Breast epithelium (tissue), 3 donors: ENCODE measurements at regions not wholly inside any gene's neighbourhood (a gene's known extent, or its start where the extent isn't known, plus 50 kb on each side); places are given as distances from the start of the nearest gene placed in this dataset.

Experiments
- CTCF ChIP-seq, 3 donors: fragments of 450-650 bp; IDR thresholded peaks; one replicate each; pipeline ENCODE4 v1.5.1; 2016 to 2017; ENCODE audit warnings: antibody characterized with exemption in 3 of 3, mild to moderate bottlenecking in 3 of 3, moderate library complexity in 3 of 3
- POLR2A ChIP-seq: fragments of 450-650 bp; IDR thresholded peaks from one replicate; pipeline ENCODE4 v1.6.1; 2016; ENCODE audit warnings: antibody characterized with exemption, mild to moderate bottlenecking, moderate library complexity

- TF ChIP-seq CTCF (IDR thresholded peaks at IDR 0.05) (no peak), POLR2A (no peak)
These were observed 97.0 kb upstream of the GJB5 start for GRCh38 chr1:34657849-34658248.
